Endothelial cell of umbilical vein (primary cell): ENCODE measurements at regions not wholly inside any gene's neighbourhood (a gene's known extent, or its start where the extent isn't known, plus 50 kb on each side); places are given as distances from the start of the nearest gene placed in this dataset.

Experiments
- POLR2A ChIP-seq: IDR thresholded peaks from 2 replicates; pipeline ENCODE4 v1.6.1; 2012; ENCODE audit warnings: low read depth, mild to moderate bottlenecking, control low read depth, low read length
- TF ChIP-seq, protein P1 (sequence below), 2 donors: IDR thresholded peaks; 1 replicate in 1 of 2; 2 replicates in 1 of 2; pipeline ENCODE4 v1.5.1; 2011; ENCODE audit warnings: low read length in 2 of 2, mild to moderate bottlenecking in 2 of 2, moderate library complexity in 2 of 2, control low read depth in 1 of 2, inconsistent platforms in 1 of 2, low read depth in 1 of 2; ENCODE audit not compliant: insufficient read depth in 1 of 2; ENCODE audit errors: extremely low read depth in 1 of 2

GRCh38 chr16:76670125-76670857 lies 393.1 kb downstream of the CNTNAP4 start:
- TF ChIP-seq, protein P1, sequence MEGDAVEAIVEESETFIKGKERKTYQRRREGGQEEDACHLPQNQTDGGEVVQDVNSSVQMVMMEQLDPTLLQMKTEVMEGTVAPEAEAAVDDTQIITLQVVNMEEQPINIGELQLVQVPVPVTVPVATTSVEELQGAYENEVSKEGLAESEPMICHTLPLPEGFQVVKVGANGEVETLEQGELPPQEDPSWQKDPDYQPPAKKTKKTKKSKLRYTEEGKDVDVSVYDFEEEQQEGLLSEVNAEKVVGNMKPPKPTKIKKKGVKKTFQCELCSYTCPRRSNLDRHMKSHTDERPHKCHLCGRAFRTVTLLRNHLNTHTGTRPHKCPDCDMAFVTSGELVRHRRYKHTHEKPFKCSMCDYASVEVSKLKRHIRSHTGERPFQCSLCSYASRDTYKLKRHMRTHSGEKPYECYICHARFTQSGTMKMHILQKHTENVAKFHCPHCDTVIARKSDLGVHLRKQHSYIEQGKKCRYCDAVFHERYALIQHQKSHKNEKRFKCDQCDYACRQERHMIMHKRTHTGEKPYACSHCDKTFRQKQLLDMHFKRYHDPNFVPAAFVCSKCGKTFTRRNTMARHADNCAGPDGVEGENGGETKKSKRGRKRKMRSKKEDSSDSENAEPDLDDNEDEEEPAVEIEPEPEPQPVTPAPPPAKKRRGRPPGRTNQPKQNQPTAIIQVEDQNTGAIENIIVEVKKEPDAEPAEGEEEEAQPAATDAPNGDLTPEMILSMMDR (IDR thresholded peaks at IDR 0.05; ENCODE audit: extremely low read depth in 1 of 2, insufficient read depth in 1 of 2, low read depth in 1 of 2, low read length in 2 of 2) = no peak
- TF ChIP-seq POLR2A = no peak
